Fibroblast of mammary gland (primary cell): ENCODE measurements at regions not wholly inside any gene's neighbourhood (a gene's known extent, or its start where the extent isn't known, plus 50 kb on each side); places are given as distances from the start of the nearest gene placed in this dataset.

Experiments used
- DNase-seq: peaks from one replicate; pipeline ENCODE4 v3.0.0-alpha.2; 2010; ENCODE audit warnings: low read depth
- H3K4me3 ChIP-seq: 2 replicates; pipeline ENCODE4 v1.5.1; 2011; ENCODE audit warnings: low read depth, mild to moderate bottlenecking, low read length, moderate library complexity; ENCODE audit not compliant: control insufficient read depth
- CTCF ChIP-seq: conservative IDR thresholded peaks from 2 replicates; pipeline ENCODE4 v1.5.1; 2011; ENCODE audit warnings: low read depth, low read length, inconsistent platforms; ENCODE audit not compliant: control insufficient read depth, insufficient read depth

GRCh38 chr10:44317856-44318255, 67.0 kb downstream of the CXCL12 start:
- H3K4me3 ChIP-seq, result no peak overlapping the region
- no peak for DNase-seq
- no peak for TF ChIP-seq CTCF

GRCh38 chr10:44316922-44317215, 68.0 kb downstream of the CXCL12 start:
- TF ChIP-seq CTCF, result no peak
- H3K4me3 ChIP-seq, result no peak overlapping the region
- DNase-seq, result no peak

- no peak for TF ChIP-seq CTCF
- H3K4me3 ChIP-seq, result no peak overlapping the region
- peak; percentile 10 for DNase-seq
Measured at GRCh38 chr10:44316187-44316921, 68.5 kb downstream of the CXCL12 start.

- DNase-seq, result no peak
- no peak for TF ChIP-seq CTCF
- no peak overlapping the region for H3K4me3 ChIP-seq
Measured at GRCh38 chr10:44314802-44315460, 70.0 kb downstream of the CXCL12 start.

GRCh38 chr10:44313761-44314165, 71.1 kb downstream of the CXCL12 start:
- H3K4me3 ChIP-seq, result no peak overlapping the region
- DNase-seq, result no peak
- TF ChIP-seq CTCF, result no peak

- no peak for TF ChIP-seq CTCF
- H3K4me3 ChIP-seq, result no peak overlapping the region
- DNase-seq, result no peak
Measured at GRCh38 chr10:44312401-44312800, 72.5 kb downstream of the CXCL12 start.

- no peak overlapping the region for H3K4me3 ChIP-seq
- TF ChIP-seq CTCF, result no peak
- no peak for DNase-seq
Measured at GRCh38 chr10:44311563-44312051, 73.3 kb downstream of the CXCL12 start.
